Caco-2 (cell line): ENCODE measurements at regions not wholly inside any gene's neighbourhood (a gene's known extent, or its start where the extent isn't known, plus 50 kb on each side); places are given as distances from the start of the nearest gene placed in this dataset.

Experiments used
- BruUV-seq: library from RNA; stranded (reverse); fragments of 400-500 nt; replicated peaks from 2 replicates; lab custom pipeline; 2021; lab: Mats Ljungman, UMichigan
- CTCF ChIA-PET: fragments of 300-600 bp; sonication (Branson Sonifier 250); formaldehyde crosslinking; loops from one replicate; lab custom pipeline; 2022; ENCODE audit warnings: antibody characterized with exemption; lab: Charles Lee
- POLR2A ChIA-PET: fragments of 300-600 bp; sonication (Branson Sonifier 250); formaldehyde crosslinking; loops from one replicate; lab custom pipeline; 2022; ENCODE audit warnings: antibody characterized with exemption; lab: Charles Lee
- DNase-seq, 2 experiments: peaks; one replicate each; pipeline versions ENCODE4 v3.0.0 to v3.0.0-alpha.2; 2020 to 2022
- H3K27me3 ChIP-seq: replicated peaks from 2 replicates; pipeline ENCODE4 v1.6.0; 2011; ENCODE audit warnings: low read length; ENCODE audit not compliant: control insufficient read depth, insufficient read depth
- H3K36me3 ChIP-seq: 2 replicates; pipeline ENCODE4 v1.5.1; 2011; ENCODE audit warnings: low read length; ENCODE audit not compliant: control insufficient read depth, insufficient read depth
- H3K4me1 ChIP-seq: fragments of 250-450 bp; sonication (Bioruptor Pico); 2 replicates; pipeline ENCODE4 v1.5.1; 2020; ENCODE audit warnings: mild to moderate bottlenecking
- H3K4me3 ChIP-seq: 2 replicates; pipeline ENCODE4 v1.5.1; 2011; ENCODE audit warnings: low read depth, mild to moderate bottlenecking, control low read depth, low read length
- H3K9me3 ChIP-seq: fragments of 250-450 bp; sonication (Bioruptor Pico); 2 replicates; pipeline ENCODE4 v1.5.1; 2020; ENCODE audit warnings: mild to moderate bottlenecking, moderate library complexity
- H3K27ac Mint-ChIP-seq: one replicate; pipeline ENCODE4 v1.8.0; 2022; ENCODE audit warnings: mixed read lengths; ENCODE audit not compliant: unreplicated experiment
- H3K27me3 Mint-ChIP-seq: one replicate; pipeline ENCODE4 v1.8.0; 2022; ENCODE audit warnings: mixed read lengths; ENCODE audit not compliant: insufficient read depth, unreplicated experiment
- H3K36me3 Mint-ChIP-seq: one replicate; pipeline ENCODE4 v1.8.0; 2022; ENCODE audit warnings: mild to moderate bottlenecking, mixed read lengths; ENCODE audit not compliant: insufficient read depth, unreplicated experiment
- H3K4me1 Mint-ChIP-seq: one replicate; pipeline ENCODE4 v1.8.0; 2022; ENCODE audit warnings: low read depth, mixed read lengths; ENCODE audit not compliant: unreplicated experiment
- H3K4me3 Mint-ChIP-seq: one replicate; pipeline ENCODE4 v1.8.0; 2022; ENCODE audit warnings: mild to moderate bottlenecking, moderate library complexity, mixed read lengths; ENCODE audit not compliant: unreplicated experiment
- H3K9me3 Mint-ChIP-seq: one replicate; pipeline ENCODE4 v1.8.0; 2022; ENCODE audit warnings: mixed read lengths; ENCODE audit not compliant: unreplicated experiment
- intact Hi-C: fragments of 100-400 bp; cut with micrococcal nuclease; formaldehyde crosslinking; loops from one replicate; pipeline ENCODE4 v1.10.0; 2022; ENCODE audit not compliant: unreplicated experiment
- TF ChIP-seq, protein P1 (sequence below), 2 experiments: fragments of 200-600 bp in 1 of 2; IDR thresholded peaks; 1 replicate in 1 of 2; 2 replicates in 1 of 2; pipeline versions ENCODE4 v1.5.1 to v1.8.0; 2011 to 2022; ENCODE audit warnings: antibody characterized with exemption in 1 of 2, control low read depth in 1 of 2, inconsistent platforms in 1 of 2, low read depth in 1 of 2, low read length in 1 of 2, mild to moderate bottlenecking in 1 of 2, moderate library complexity in 1 of 2; ENCODE audit not compliant: insufficient read depth in 1 of 2, severe bottlenecking in 1 of 2, unreplicated experiment in 1 of 2

- Histone ChIP-seq H3K27me3 (no peaks in the 10 kb centered on the region), H3K4me1 (no peaks in the 10 kb centered on the region), H3K4me3 (no peak overlapping the region), H3K36me3 (no peaks in the 10 kb centered on the region), H3K9me3 (no peaks in the 10 kb centered on the region)
- BruUV-seq, result no TSS peak
- H3K9me3 Mint-ChIP-seq, result no peaks in the 10 kb centered on the region
- CTCF ChIA-PET, result no interaction called here
- no peaks in the 10 kb centered on the region for H3K36me3 Mint-ChIP-seq
- H3K4me3 Mint-ChIP-seq, result no peak overlapping the region
- POLR2A ChIA-PET, result no interaction called here
- H3K27ac Mint-ChIP-seq, result no peak overlapping the region
- DNase-seq, result no peak
- intact Hi-C loops, result no loop called here
- H3K27me3 Mint-ChIP-seq, result peaks cover 19% of the 10 kb centered on the region
- H3K4me1 Mint-ChIP-seq, result no peaks in the 10 kb centered on the region
- TF ChIP-seq, protein P1, sequence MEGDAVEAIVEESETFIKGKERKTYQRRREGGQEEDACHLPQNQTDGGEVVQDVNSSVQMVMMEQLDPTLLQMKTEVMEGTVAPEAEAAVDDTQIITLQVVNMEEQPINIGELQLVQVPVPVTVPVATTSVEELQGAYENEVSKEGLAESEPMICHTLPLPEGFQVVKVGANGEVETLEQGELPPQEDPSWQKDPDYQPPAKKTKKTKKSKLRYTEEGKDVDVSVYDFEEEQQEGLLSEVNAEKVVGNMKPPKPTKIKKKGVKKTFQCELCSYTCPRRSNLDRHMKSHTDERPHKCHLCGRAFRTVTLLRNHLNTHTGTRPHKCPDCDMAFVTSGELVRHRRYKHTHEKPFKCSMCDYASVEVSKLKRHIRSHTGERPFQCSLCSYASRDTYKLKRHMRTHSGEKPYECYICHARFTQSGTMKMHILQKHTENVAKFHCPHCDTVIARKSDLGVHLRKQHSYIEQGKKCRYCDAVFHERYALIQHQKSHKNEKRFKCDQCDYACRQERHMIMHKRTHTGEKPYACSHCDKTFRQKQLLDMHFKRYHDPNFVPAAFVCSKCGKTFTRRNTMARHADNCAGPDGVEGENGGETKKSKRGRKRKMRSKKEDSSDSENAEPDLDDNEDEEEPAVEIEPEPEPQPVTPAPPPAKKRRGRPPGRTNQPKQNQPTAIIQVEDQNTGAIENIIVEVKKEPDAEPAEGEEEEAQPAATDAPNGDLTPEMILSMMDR (IDR thresholded peaks at IDR 0.05; ENCODE audit: insufficient read depth in 1 of 2, low read depth in 1 of 2, low read length in 1 of 2, severe bottlenecking in 1 of 2, unreplicated experiment in 1 of 2), result no peak
These were observed 95.2 kb downstream of the RCN1 start for GRCh38 chr11:32186118-32186517.

DNA sequence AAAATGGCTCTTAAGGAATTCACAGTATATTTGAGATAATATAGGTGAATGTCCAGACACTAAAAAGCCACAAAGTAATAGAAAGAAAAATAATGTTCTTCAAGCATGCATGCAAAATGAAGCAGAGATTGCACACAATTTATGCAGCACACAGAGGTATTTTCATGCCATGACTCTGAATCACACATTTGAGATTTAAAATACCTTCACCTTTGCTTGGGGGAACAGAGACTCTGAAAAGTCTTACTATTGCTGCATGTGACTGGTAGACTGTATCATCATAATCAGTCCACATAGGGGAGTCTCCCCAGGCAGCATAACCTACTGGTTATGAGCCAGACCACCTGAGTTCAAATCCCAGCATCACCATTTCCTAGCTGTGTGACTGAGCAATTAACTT, 96.2 kb downstream of the RCN1 start:
- Mint-ChIP-seq H3K4me1 (no peaks in the 10 kb centered on the region), H3K27ac (no peak overlapping the region), H3K4me3 (no peak overlapping the region), H3K36me3 (no peaks in the 10 kb centered on the region), H3K9me3 (no peaks in the 10 kb centered on the region), H3K27me3 (peaks cover 25% of the 10 kb centered on the region)
- ChIA-PET POLR2A (no interaction called here), CTCF (no interaction called here)
- H3K9me3 ChIP-seq, result no peaks in the 10 kb centered on the region
- H3K27me3 ChIP-seq, result no peaks in the 10 kb centered on the region
- no peaks in the 10 kb centered on the region for H3K4me1 ChIP-seq
- no peak for DNase-seq
- TF ChIP-seq, protein P1 (IDR thresholded peaks at IDR 0.05; ENCODE audit: insufficient read depth in 1 of 2, low read depth in 1 of 2, low read length in 1 of 2, severe bottlenecking in 1 of 2, unreplicated experiment in 1 of 2), result no peak
- no peaks in the 10 kb centered on the region for H3K36me3 ChIP-seq
- intact Hi-C loops, result no loop called here
- no TSS peak for BruUV-seq
- no peak overlapping the region for H3K4me3 ChIP-seq

- no peak overlapping the region for H3K27ac Mint-ChIP-seq
- no peak overlapping the region for H3K4me3 ChIP-seq
- H3K9me3 Mint-ChIP-seq, result no peaks in the 10 kb centered on the region
- ChIA-PET CTCF (no interaction called here), POLR2A (no interaction called here)
- no peaks in the 10 kb centered on the region for H3K4me1 Mint-ChIP-seq
- H3K9me3 ChIP-seq, result no peaks in the 10 kb centered on the region
- no TSS peak for BruUV-seq
- DNase-seq, result no peak
- no peaks in the 10 kb centered on the region for H3K27me3 ChIP-seq
- H3K27me3 Mint-ChIP-seq, result peaks cover 24% of the 10 kb centered on the region
- no peak overlapping the region for H3K4me3 Mint-ChIP-seq
- no peaks in the 10 kb centered on the region for H3K4me1 ChIP-seq
- no peaks in the 10 kb centered on the region for H3K36me3 Mint-ChIP-seq
- TF ChIP-seq, protein P1 (IDR thresholded peaks at IDR 0.05; ENCODE audit: insufficient read depth in 1 of 2, low read depth in 1 of 2, low read length in 1 of 2, severe bottlenecking in 1 of 2, unreplicated experiment in 1 of 2), result peak in 1 of 2 experiments; percentile 11
- no peaks in the 10 kb centered on the region for H3K36me3 ChIP-seq
- intact Hi-C loops, result no loop called here
These were observed 97.9 kb downstream of the RCN1 start for GRCh38 chr11:32188785-32189184.
